Parathyroid adenoma (tissue), 2 donors: ENCODE measurements at regions not wholly inside any gene's neighbourhood (a gene's known extent, or its start where the extent isn't known, plus 50 kb on each side); places are given as distances from the start of the nearest gene placed in this dataset.

Experiments used
- H2AFZ ChIP-seq: fragments of 300-600 bp; sonication (generic); one replicate; pipeline ENCODE4 v1.7.0; 2017; ENCODE audit warnings: antibody characterized with exemption, mild to moderate bottlenecking
- H3K27ac ChIP-seq: fragments of 300-600 bp; sonication (generic); one replicate; pipeline ENCODE4 v1.7.0; 2017
- H3K27me3 ChIP-seq: fragments of 300-600 bp; sonication (generic); one replicate; pipeline ENCODE4 v1.7.0; 2017; ENCODE audit warnings: low read length; ENCODE audit not compliant: control insufficient read depth, insufficient read depth
- H3K36me3 ChIP-seq: fragments of 300-600 bp; sonication (generic); one replicate; pipeline ENCODE4 v1.7.0; 2017; ENCODE audit warnings: low read length; ENCODE audit not compliant: control insufficient read depth, insufficient read depth
- H3K4me1 ChIP-seq: fragments of 300-600 bp; sonication (generic); one replicate; pipeline ENCODE4 v1.7.0; 2017; ENCODE audit warnings: control low read depth
- H3K4me2 ChIP-seq: fragments of 300-600 bp; sonication (generic); one replicate; pipeline ENCODE4 v1.7.0; 2017; ENCODE audit warnings: low read length
- H3K4me3 ChIP-seq: fragments of 300-600 bp; sonication (generic); one replicate; pipeline ENCODE4 v1.7.0; 2017; ENCODE audit warnings: low read depth, low read length
- H3K79me2 ChIP-seq: fragments of 300-600 bp; sonication (generic); one replicate; pipeline ENCODE4 v1.7.0; 2017; ENCODE audit warnings: control low read depth
- H3K9ac ChIP-seq: fragments of 300-600 bp; sonication (generic); one replicate; pipeline ENCODE4 v1.7.0; 2017; ENCODE audit warnings: mild to moderate bottlenecking
- H3K9me3 ChIP-seq: fragments of 300-600 bp; sonication (generic); one replicate; pipeline ENCODE4 v1.7.0; 2017; ENCODE audit warnings: low read length; ENCODE audit not compliant: control insufficient read depth
- CTCF ChIP-seq: fragments of 300-600 bp; sonication (generic); IDR thresholded peaks from one replicate; pipeline ENCODE4 v1.7.0; 2017; ENCODE audit warnings: antibody characterized with exemption, mild to moderate bottlenecking
- donor health status: primary hyperparathyroidism.

GRCh38 chr5:106860398-106861044 is 810.2 kb downstream of the EFNA5 start:
- no peaks in the 10 kb centered on the region for H3K9me3 ChIP-seq
- no peaks in the 10 kb centered on the region for H3K79me2 ChIP-seq
- H3K36me3 ChIP-seq = no peaks in the 10 kb centered on the region
- no peak overlapping the region for H3K27ac ChIP-seq
- H3K4me2 ChIP-seq = no peak overlapping the region
- no peak overlapping the region for H3K4me3 ChIP-seq
- no peak overlapping the region for H2AFZ ChIP-seq
- no peaks in the 10 kb centered on the region for H3K27me3 ChIP-seq
- no peaks in the 10 kb centered on the region for H3K4me1 ChIP-seq
- TF ChIP-seq CTCF = no peak
- no peak overlapping the region for H3K9ac ChIP-seq

GRCh38 chr5:106858616-106859015 is 812.1 kb downstream of the EFNA5 start:
- Histone ChIP-seq H3K9me3 (no peaks in the 10 kb centered on the region), H3K27me3 (no peaks in the 10 kb centered on the region), H3K4me3 (no peak overlapping the region), H3K4me1 (no peaks in the 10 kb centered on the region), H2AFZ (no peak overlapping the region), H3K79me2 (no peaks in the 10 kb centered on the region), H3K9ac (no peak overlapping the region), H3K27ac (no peak overlapping the region), H3K36me3 (no peaks in the 10 kb centered on the region), H3K4me2 (no peak overlapping the region)
- TF ChIP-seq CTCF = no peak

GRCh38 chr5:106854922-106855321 is 815.8 kb downstream of the EFNA5 start:
- Histone ChIP-seq H3K9me3 (no peaks in the 10 kb centered on the region), H3K9ac (no peak overlapping the region), H3K36me3 (no peaks in the 10 kb centered on the region), H3K4me3 (no peak overlapping the region), H3K4me1 (no peaks in the 10 kb centered on the region), H3K79me2 (no peaks in the 10 kb centered on the region), H2AFZ (no peak overlapping the region), H3K4me2 (no peak overlapping the region), H3K27me3 (no peaks in the 10 kb centered on the region), H3K27ac (no peak overlapping the region)
- no peak for TF ChIP-seq CTCF

- no peak for TF ChIP-seq CTCF
- Histone ChIP-seq H3K36me3 (no peaks in the 10 kb centered on the region), H3K4me3 (no peak overlapping the region), H3K9ac (no peak overlapping the region), H3K27ac (no peak overlapping the region), H3K79me2 (no peaks in the 10 kb centered on the region), H3K27me3 (no peaks in the 10 kb centered on the region), H3K4me2 (no peak overlapping the region), H2AFZ (no peak overlapping the region), H3K4me1 (no peaks in the 10 kb centered on the region), H3K9me3 (no peaks in the 10 kb centered on the region)
These were observed 816.5 kb downstream of the EFNA5 start for GRCh38 chr5:106854105-106854687.

- Histone ChIP-seq H3K36me3 (no peaks in the 10 kb centered on the region), H3K9me3 (no peaks in the 10 kb centered on the region), H3K27ac (no peak overlapping the region), H3K4me3 (no peak overlapping the region), H3K4me1 (no peaks in the 10 kb centered on the region), H3K4me2 (no peak overlapping the region), H2AFZ (no peak overlapping the region), H3K27me3 (no peaks in the 10 kb centered on the region), H3K9ac (no peak overlapping the region), H3K79me2 (no peaks in the 10 kb centered on the region)
- TF ChIP-seq CTCF = no peak
These were observed 817.5 kb downstream of the EFNA5 start for GRCh38 chr5:106853266-106853665.
